GM23338 (cell line): ENCODE measurements at regions not wholly inside any gene's neighbourhood (a gene's known extent, or its start where the extent isn't known, plus 50 kb on each side); places are given as distances from the start of the nearest gene placed in this dataset.

Source experiments
- ATAC-seq: fragments of 200-7000 bp; cut with Tn5 transposase; 3 replicates; pipeline ENCODE4 v1.9.1; 2020
- DNase-seq: peaks from one replicate; pipeline ENCODE4 v3.0.0-alpha.2; 2015; ENCODE audit warnings: low spot score
- H2AFZ ChIP-seq: fragments of 200-600 bp; sonication (generic); 2 replicates; pipeline ENCODE4 v1.8.0; 2016; ENCODE audit warnings: antibody characterized with exemption, mild to moderate bottlenecking, moderate library complexity
- H3F3A ChIP-seq: fragments of 200-600 bp; sonication (generic); replicated peaks from 2 replicates; pipeline ENCODE4 v1.8.0; 2017; ENCODE audit warnings: antibody characterized with exemption, mixed run types, low read depth
- H3K27ac ChIP-seq: fragments of 200-600 bp; sonication (generic); 2 replicates; pipeline ENCODE4 v1.6.1; 2016; ENCODE audit warnings: low read depth
- H3K27me3 ChIP-seq: fragments of 200-600 bp; sonication (generic); 2 replicates; pipeline ENCODE4 v1.8.0; 2016; ENCODE audit warnings: mild to moderate bottlenecking, mixed run types, moderate library complexity; ENCODE audit not compliant: insufficient read depth
- H3K36me3 ChIP-seq: fragments of 200-600 bp; sonication (generic); 2 replicates; pipeline ENCODE4 v1.8.0; 2016; ENCODE audit warnings: mild to moderate bottlenecking; ENCODE audit not compliant: insufficient read depth
- H3K4me1 ChIP-seq: fragments of 200-600 bp; sonication (generic); 2 replicates; pipeline ENCODE4 v1.8.0; 2016; ENCODE audit warnings: mild to moderate bottlenecking, moderate library complexity; ENCODE audit not compliant: insufficient read depth
- H3K4me2 ChIP-seq: fragments of 200-600 bp; sonication (generic); 2 replicates; pipeline ENCODE4 v1.7.1; 2017; ENCODE audit warnings: mixed run types
- H3K4me3 ChIP-seq: fragments of 200-600 bp; sonication (generic); 2 replicates; pipeline ENCODE4 v1.6.1; 2016; ENCODE audit warnings: mixed run types
- H3K79me2 ChIP-seq: fragments of 200-600 bp; sonication (generic); replicated peaks from 2 replicates; pipeline ENCODE4 v1.8.0; 2017; ENCODE audit warnings: mild to moderate bottlenecking; ENCODE audit not compliant: insufficient read depth
- H3K9me2 ChIP-seq: fragments of 200-600 bp; sonication (generic); 2 replicates; pipeline ENCODE4 v1.8.0; 2017; ENCODE audit not compliant: insufficient read depth
- H4K20me1 ChIP-seq: fragments of 200-600 bp; sonication (generic); replicated peaks from 2 replicates; pipeline ENCODE4 v1.8.0; 2017; ENCODE audit warnings: mild to moderate bottlenecking; ENCODE audit not compliant: insufficient read depth
- H3K27ac Mint-ChIP-seq: 2 replicates; pipeline ENCODE4 v1.8.0; 2020; ENCODE audit warnings: inconsistent platforms, mild to moderate bottlenecking, moderate library complexity, mixed read lengths
- H3K27me3 Mint-ChIP-seq: 3 replicates; pipeline ENCODE4 v1.8.0; 2022; ENCODE audit warnings: low read depth, mild to moderate bottlenecking, moderate library complexity, mixed read lengths, inconsistent platforms; ENCODE audit not compliant: insufficient read depth, poor library complexity
- H3K36me3 Mint-ChIP-seq: 3 replicates; pipeline ENCODE4 v1.8.0; 2021; ENCODE audit warnings: low read depth, mild to moderate bottlenecking, inconsistent platforms, moderate library complexity, mixed read lengths
- H3K4me1 Mint-ChIP-seq: 3 replicates; pipeline ENCODE4 v1.8.0; 2020; ENCODE audit warnings: mild to moderate bottlenecking, inconsistent platforms, mixed read lengths
- H3K4me3 Mint-ChIP-seq: 3 replicates; pipeline ENCODE4 v1.8.0; 2021; ENCODE audit warnings: moderate library complexity, mild to moderate bottlenecking, inconsistent platforms, mixed read lengths
- H3K9me3 Mint-ChIP-seq: 3 replicates; pipeline ENCODE4 v1.8.0; 2020; ENCODE audit warnings: moderate library complexity, mild to moderate bottlenecking, inconsistent platforms, mixed read lengths
- CREB1 ChIP-seq: fragments of 250-450 bp; sonication (Bioruptor Pico); IDR thresholded peaks from 2 replicates; pipeline ENCODE4 v1.5.0; 2020; ENCODE audit warnings: low read depth, mild to moderate bottlenecking, moderate library complexity
- EZH2phosphoT487 ChIP-seq: fragments of 200-600 bp; sonication (generic); IDR thresholded peaks from one replicate; pipeline ENCODE4 v1.8.1; 2018; ENCODE audit warnings: antibody characterized with exemption; ENCODE audit not compliant: unreplicated experiment
- JUNB ChIP-seq: IDR thresholded peaks from one replicate; pipeline ENCODE4 v1.6.1; 2016; ENCODE audit warnings: antibody characterized with exemption; ENCODE audit not compliant: unreplicated experiment
- POLR2AphosphoS5 ChIP-seq: IDR thresholded peaks from 2 replicates; pipeline ENCODE4 v1.6.1; 2016; ENCODE audit warnings: antibody characterized with exemption, low read depth
- STAT1 ChIP-seq: IDR thresholded peaks from one replicate; pipeline ENCODE4 v1.6.1; 2016; ENCODE audit warnings: antibody characterized with exemption; ENCODE audit not compliant: unreplicated experiment
- ZNF114 ChIP-seq: fragments of 250-450 bp; sonication (Bioruptor Pico); IDR thresholded peaks from 2 replicates; pipeline ENCODE4 v1.5.0; 2020; ENCODE audit warnings: mild to moderate bottlenecking, moderate library complexity
- TF ChIP-seq, protein P1 (sequence below): IDR thresholded peaks from one replicate; pipeline ENCODE4 v1.6.1; 2018; ENCODE audit warnings: antibody characterized with exemption; ENCODE audit not compliant: unreplicated experiment
- TF ChIP-seq, protein P2 (sequence below): IDR thresholded peaks from 2 replicates; pipeline ENCODE4 v1.6.1; 2016; ENCODE audit warnings: antibody characterized with exemption
- TF ChIP-seq, protein P3 (sequence below): fragments of 250-450 bp; sonication (Bioruptor Pico); IDR thresholded peaks from 2 replicates; pipeline ENCODE4 v1.5.0; 2020; ENCODE audit warnings: mild to moderate bottlenecking, moderate library complexity

DNA sequence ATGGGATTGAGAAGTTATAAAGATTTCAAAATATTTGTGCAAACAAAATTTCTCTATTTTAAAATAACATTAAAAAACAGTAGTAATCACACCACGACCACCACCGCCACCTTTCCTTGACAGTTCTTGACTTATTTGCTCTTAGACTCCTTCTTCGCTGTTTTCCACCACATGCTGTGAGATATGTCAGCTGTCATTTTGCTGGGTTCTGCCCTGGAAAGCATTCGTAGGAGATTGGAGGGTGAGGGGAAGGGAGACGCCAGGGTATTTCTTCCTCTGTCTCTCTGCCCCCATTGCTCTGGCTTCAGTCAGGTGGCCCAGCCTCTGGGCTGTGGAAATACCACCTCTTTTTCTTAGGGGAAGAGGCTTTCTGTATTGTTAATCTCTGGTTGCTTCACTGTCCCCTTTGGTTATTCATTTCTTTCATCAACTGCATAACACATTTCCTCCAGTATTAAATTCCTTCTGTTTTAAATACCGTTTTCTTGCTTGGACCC, 186.2 kb downstream of the NEDD1 start (continued):
- TF ChIP-seq, protein P1, sequence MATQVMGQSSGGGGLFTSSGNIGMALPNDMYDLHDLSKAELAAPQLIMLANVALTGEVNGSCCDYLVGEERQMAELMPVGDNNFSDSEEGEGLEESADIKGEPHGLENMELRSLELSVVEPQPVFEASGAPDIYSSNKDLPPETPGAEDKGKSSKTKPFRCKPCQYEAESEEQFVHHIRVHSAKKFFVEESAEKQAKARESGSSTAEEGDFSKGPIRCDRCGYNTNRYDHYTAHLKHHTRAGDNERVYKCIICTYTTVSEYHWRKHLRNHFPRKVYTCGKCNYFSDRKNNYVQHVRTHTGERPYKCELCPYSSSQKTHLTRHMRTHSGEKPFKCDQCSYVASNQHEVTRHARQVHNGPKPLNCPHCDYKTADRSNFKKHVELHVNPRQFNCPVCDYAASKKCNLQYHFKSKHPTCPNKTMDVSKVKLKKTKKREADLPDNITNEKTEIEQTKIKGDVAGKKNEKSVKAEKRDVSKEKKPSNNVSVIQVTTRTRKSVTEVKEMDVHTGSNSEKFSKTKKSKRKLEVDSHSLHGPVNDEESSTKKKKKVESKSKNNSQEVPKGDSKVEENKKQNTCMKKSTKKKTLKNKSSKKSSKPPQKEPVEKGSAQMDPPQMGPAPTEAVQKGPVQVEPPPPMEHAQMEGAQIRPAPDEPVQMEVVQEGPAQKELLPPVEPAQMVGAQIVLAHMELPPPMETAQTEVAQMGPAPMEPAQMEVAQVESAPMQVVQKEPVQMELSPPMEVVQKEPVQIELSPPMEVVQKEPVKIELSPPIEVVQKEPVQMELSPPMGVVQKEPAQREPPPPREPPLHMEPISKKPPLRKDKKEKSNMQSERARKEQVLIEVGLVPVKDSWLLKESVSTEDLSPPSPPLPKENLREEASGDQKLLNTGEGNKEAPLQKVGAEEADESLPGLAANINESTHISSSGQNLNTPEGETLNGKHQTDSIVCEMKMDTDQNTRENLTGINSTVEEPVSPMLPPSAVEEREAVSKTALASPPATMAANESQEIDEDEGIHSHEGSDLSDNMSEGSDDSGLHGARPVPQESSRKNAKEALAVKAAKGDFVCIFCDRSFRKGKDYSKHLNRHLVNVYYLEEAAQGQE, result no peak
- TF ChIP-seq EZH2phosphoT487, result no peak
- TF ChIP-seq STAT1, result no peak
- TF ChIP-seq CREB1 (CRISPR knock-in tag), result no peak
- TF ChIP-seq, protein P2, sequence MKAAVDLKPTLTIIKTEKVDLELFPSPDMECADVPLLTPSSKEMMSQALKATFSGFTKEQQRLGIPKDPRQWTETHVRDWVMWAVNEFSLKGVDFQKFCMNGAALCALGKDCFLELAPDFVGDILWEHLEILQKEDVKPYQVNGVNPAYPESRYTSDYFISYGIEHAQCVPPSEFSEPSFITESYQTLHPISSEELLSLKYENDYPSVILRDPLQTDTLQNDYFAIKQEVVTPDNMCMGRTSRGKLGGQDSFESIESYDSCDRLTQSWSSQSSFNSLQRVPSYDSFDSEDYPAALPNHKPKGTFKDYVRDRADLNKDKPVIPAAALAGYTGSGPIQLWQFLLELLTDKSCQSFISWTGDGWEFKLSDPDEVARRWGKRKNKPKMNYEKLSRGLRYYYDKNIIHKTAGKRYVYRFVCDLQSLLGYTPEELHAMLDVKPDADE, result no peak

DNA sequence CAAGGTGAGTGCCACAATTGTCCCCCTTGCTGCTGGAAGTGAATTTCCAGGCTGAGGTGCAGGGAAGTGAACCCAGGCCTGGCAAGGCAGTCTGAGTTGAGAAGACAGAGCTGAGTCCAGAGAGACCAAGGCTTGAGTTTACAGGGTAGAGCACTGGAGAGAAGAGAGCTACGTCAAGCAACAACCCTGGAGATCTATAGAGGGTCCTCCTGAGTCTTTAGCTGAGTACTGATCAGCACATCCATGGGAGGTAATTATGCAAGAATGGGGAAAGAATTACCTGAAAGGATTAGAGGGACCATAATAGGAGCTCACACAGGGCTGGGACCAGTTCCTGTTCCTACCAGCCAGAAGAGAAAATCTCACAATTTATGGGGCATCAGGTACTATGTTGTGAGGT, 190.7 kb downstream of the NEDD1 start:
- Histone ChIP-seq H3K4me1 (peaks cover 16% of the 10 kb centered on the region), H3K9me2 (0 out of 2 replicates have a peak, but pooled peaks cover 6% of the 10 kb centered on the region), H3K36me3 (peaks cover 10% of the 10 kb centered on the region), H3K4me3 (no peak overlapping the region), H3F3A (no peaks in the 10 kb centered on the region), H3K27ac (no peak overlapping the region), H3K27me3 (no peaks in the 10 kb centered on the region), H3K79me2 (no peaks in the 10 kb centered on the region), H3K4me2 (no peak overlapping the region), H2AFZ (peak overlapping the region; percentile 48), H4K20me1 (no peaks in the 10 kb centered on the region)
- TF ChIP-seq, protein P3, sequence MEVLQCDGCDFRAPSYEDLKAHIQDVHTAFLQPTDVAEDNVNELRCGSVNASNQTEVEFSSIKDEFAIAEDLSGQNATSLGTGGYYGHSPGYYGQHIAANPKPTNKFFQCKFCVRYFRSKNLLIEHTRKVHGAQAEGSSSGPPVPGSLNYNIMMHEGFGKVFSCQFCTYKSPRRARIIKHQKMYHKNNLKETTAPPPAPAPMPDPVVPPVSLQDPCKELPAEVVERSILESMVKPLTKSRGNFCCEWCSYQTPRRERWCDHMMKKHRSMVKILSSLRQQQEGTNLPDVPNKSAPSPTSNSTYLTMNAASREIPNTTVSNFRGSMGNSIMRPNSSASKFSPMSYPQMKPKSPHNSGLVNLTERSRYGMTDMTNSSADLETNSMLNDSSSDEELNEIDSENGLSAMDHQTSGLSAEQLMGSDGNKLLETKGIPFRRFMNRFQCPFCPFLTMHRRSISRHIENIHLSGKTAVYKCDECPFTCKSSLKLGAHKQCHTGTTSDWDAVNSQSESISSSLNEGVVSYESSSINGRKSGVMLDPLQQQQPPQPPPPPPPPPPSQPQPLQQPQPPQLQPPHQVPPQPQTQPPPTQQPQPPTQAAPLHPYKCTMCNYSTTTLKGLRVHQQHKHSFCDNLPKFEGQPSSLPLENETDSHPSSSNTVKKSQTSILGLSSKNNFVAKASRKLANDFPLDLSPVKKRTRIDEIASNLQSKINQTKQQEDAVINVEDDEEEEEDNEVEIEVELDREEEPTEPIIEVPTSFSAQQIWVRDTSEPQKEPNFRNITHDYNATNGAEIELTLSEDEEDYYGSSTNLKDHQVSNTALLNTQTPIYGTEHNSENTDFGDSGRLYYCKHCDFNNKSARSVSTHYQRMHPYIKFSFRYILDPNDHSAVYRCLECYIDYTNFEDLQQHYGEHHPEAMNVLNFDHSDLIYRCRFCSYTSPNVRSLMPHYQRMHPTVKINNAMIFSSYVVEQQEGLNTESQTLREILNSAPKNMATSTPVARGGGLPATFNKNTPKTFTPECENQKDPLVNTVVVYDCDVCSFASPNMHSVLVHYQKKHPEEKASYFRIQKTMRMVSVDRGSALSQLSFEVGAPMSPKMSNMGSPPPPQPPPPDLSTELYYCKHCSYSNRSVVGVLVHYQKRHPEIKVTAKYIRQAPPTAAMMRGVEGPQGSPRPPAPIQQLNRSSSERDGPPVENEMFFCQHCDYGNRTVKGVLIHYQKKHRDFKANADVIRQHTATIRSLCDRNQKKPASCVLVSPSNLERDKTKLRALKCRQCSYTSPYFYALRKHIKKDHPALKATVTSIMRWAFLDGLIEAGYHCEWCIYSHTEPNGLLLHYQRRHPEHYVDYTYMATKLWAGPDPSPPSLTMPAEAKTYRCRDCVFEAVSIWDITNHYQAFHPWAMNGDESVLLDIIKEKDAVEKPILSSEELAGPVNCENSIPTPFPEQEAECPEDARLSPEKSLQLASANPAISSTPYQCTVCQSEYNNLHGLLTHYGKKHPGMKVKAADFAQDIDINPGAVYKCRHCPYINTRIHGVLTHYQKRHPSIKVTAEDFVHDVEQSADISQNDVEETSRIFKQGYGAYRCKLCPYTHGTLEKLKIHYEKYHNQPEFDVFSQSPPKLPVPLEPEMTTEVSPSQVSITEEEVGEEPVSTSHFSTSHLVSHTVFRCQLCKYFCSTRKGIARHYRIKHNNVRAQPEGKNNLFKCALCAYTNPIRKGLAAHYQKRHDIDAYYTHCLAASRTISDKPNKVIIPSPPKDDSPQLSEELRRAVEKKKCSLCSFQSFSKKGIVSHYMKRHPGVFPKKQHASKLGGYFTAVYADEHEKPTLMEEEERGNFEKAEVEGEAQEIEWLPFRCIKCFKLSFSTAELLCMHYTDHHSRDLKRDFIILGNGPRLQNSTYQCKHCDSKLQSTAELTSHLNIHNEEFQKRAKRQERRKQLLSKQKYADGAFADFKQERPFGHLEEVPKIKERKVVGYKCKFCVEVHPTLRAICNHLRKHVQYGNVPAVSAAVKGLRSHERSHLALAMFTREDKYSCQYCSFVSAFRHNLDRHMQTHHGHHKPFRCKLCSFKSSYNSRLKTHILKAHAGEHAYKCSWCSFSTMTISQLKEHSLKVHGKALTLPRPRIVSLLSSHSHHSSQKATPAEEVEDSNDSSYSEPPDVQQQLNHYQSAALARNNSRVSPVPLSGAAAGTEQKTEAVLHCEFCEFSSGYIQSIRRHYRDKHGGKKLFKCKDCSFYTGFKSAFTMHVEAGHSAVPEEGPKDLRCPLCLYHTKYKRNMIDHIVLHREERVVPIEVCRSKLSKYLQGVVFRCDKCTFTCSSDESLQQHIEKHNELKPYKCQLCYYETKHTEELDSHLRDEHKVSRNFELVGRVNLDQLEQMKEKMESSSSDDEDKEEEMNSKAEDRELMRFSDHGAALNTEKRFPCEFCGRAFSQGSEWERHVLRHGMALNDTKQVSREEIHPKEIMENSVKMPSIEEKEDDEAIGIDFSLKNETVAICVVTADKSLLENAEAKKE, result peak; percentile 94
- no peak for TF ChIP-seq JUNB
- TF ChIP-seq STAT1, result no peak
- no peak for TF ChIP-seq EZH2phosphoT487
- no peak for TF ChIP-seq POLR2AphosphoS5
- 0 out of 2 replicates have a peak, but pooled peaks have one; percentile 51 for TF ChIP-seq ZNF114
- Mint-ChIP-seq H3K27ac (0 out of 2 replicates have a peak overlapping the region, but pooled peaks have one; percentile 12), H3K36me3 (peaks cover 20% of the 10 kb centered on the region; the same call in 2 of the 3 replicates), H3K9me3 (peaks cover 13% of the 10 kb centered on the region), H3K4me3 (no peak overlapping the region), H3K4me1 (peaks cover 16% of the 10 kb centered on the region), H3K27me3 (peaks cover 1% of the 10 kb centered on the region)
- DNase-seq (peak; percentile 6), ATAC-seq (peak; percentile 89)
